NCI-H128 (cell line): ENCODE measurements at regions not wholly inside any gene's neighbourhood (a gene's known extent, or its start where the extent isn't known, plus 50 kb on each side); places are given as distances from the start of the nearest gene placed in this dataset.
"Not testable (repeated sequence)": the region's sequence is repeated elsewhere in the genome, so short reads cannot be mapped to it uniquely, and the experiment has no call there.

ENCODE experiments used
- DNase-seq: peaks from one replicate; lab custom pipeline; 2025; ENCODE audit not compliant: unreplicated experiment; lab: John Stamatoyannopoulos, UW

- not testable (repeated sequence) for DNase-seq
Measured at GRCh38 chr3:197459571-197459970, 96.2 kb downstream of the BDH1 start.

- no peak for DNase-seq
Measured at GRCh38 chr3:197458906-197459470, 96.8 kb downstream of the BDH1 start.

GRCh38 chr3:197458179-197458707, 97.5 kb downstream of the BDH1 start:
- DNase-seq: no peak

- DNase-seq: no peak
Measured at GRCh38 chr3:197456261-197457091, 99.3 kb downstream of the BDH1 start.

GRCh38 chr3:197454841-197455240, 100.9 kb downstream of the BDH1 start:
- DNase-seq: not testable (repeated sequence)

GRCh38 chr3:197454014-197454413, 101.8 kb downstream of the BDH1 start:
- no peak for DNase-seq

- no peak for DNase-seq
Measured at GRCh38 chr3:197450810-197451209, 105.0 kb downstream of the BDH1 start.

- no peak for DNase-seq
Measured at GRCh38 chr3:197450308-197450707, 105.5 kb downstream of the BDH1 start.

- not testable (repeated sequence) for DNase-seq
Measured at GRCh38 chr3:197449181-197449580, 106.6 kb downstream of the BDH1 start.

GRCh38 chr3:197447781-197448180, 108.0 kb downstream of the BDH1 start:
- not testable (repeated sequence) for DNase-seq

GRCh38 chr3:197447057-197447456, 108.7 kb downstream of the BDH1 start:
- DNase-seq: no peak

GRCh38 chr3:197446700-197447056, 109.1 kb downstream of the BDH1 start:
- DNase-seq: no peak

GRCh38 chr3:197445896-197446699, 109.7 kb downstream of the BDH1 start:
- DNase-seq: no peak

- no peak for DNase-seq
Measured at GRCh38 chr3:197444793-197445379, 110.9 kb downstream of the BDH1 start.

GRCh38 chr3:197443506-197443905, 112.3 kb downstream of the BDH1 start:
- DNase-seq: no peak

- DNase-seq: no peak
Measured at GRCh38 chr3:197440717-197441303, 115.0 kb downstream of the BDH1 start.

GRCh38 chr3:197438906-197439305, 116.9 kb downstream of the BDH1 start:
- DNase-seq: no peak

- no peak for DNase-seq
Measured at GRCh38 chr3:197435426-197435825, 120.3 kb downstream of the BDH1 start.

- DNase-seq: no peak
Measured at GRCh38 chr3:197434830-197435229, 120.9 kb downstream of the BDH1 start.

- DNase-seq: no peak
Measured at GRCh38 chr3:197432384-197433127, 123.2 kb downstream of the BDH1 start.
